Thyroid gland (tissue), 4 donors: ENCODE measurements at regions not wholly inside any gene's neighbourhood (a gene's known extent, or its start where the extent isn't known, plus 50 kb on each side); places are given as distances from the start of the nearest gene placed in this dataset.

Source experiments
- POLR2A ChIP-seq, 2 donors: fragments of 450-650 bp; IDR thresholded peaks; one replicate each; pipeline ENCODE4 v1.6.1; 2017; ENCODE audit warnings: antibody characterized with exemption in 2 of 2, mild to moderate bottlenecking in 2 of 2, moderate library complexity in 1 of 2
- TF ChIP-seq, protein P1 (sequence below), 6 experiments: fragments of 200-600 bp in 3 of 6; fragments of 450-650 bp in 3 of 6; sonication (generic) in 3 of 6; IDR thresholded peaks; one replicate each; pipeline ENCODE4 v1.5.1; 2016 to 2019; ENCODE audit warnings: antibody characterized with exemption in 6 of 6, mild to moderate bottlenecking in 2 of 6, inconsistent platforms in 1 of 6, moderate library complexity in 1 of 6

DNA sequence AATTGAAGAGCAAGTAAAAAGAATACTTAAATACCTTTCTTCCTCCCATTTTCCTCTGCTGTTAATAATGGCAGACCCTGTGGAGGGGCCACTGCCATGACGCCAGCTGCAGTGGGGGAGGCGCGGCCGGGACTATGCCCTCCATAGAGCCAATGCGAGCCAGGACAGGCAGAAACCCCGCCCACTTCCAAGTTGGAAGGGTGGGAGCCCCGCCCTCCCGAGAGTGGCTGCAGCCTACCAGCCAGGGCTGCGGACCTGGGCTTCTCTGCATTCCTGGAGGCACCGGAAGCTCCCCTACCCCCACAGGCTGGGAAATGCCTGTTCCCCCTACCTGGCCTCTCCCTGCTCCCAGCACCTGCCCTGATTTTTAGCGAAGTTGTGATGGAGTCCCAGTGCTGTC, 439.4 kb upstream of the CDH19 start:
- TF ChIP-seq, protein P1, sequence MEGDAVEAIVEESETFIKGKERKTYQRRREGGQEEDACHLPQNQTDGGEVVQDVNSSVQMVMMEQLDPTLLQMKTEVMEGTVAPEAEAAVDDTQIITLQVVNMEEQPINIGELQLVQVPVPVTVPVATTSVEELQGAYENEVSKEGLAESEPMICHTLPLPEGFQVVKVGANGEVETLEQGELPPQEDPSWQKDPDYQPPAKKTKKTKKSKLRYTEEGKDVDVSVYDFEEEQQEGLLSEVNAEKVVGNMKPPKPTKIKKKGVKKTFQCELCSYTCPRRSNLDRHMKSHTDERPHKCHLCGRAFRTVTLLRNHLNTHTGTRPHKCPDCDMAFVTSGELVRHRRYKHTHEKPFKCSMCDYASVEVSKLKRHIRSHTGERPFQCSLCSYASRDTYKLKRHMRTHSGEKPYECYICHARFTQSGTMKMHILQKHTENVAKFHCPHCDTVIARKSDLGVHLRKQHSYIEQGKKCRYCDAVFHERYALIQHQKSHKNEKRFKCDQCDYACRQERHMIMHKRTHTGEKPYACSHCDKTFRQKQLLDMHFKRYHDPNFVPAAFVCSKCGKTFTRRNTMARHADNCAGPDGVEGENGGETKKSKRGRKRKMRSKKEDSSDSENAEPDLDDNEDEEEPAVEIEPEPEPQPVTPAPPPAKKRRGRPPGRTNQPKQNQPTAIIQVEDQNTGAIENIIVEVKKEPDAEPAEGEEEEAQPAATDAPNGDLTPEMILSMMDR (IDR thresholded peaks at IDR 0.05) = no peak
- TF ChIP-seq POLR2A (IDR thresholded peaks at IDR 0.05) = no peak
